Hepatocyte (in vitro differentiated cells): ENCODE measurements at regions not wholly inside any gene's neighbourhood (a gene's known extent, or its start where the extent isn't known, plus 50 kb on each side); places are given as distances from the start of the nearest gene placed in this dataset.

ENCODE experiments used
- DNase-seq: peaks from one replicate; pipeline ENCODE4 v3.0.0-alpha.2; 2016; ENCODE audit warnings: low spot score
- H2AFZ ChIP-seq: fragments of 200-600 bp; sonication (generic); 2 replicates; pipeline ENCODE4 v1.6.0; 2016; ENCODE audit warnings: antibody characterized with exemption, mild to moderate bottlenecking
- H3K27ac ChIP-seq: fragments of 200-600 bp; sonication (generic); 2 replicates; pipeline ENCODE4 v1.5.1; 2016; ENCODE audit warnings: mild to moderate bottlenecking
- H3K27me3 ChIP-seq: fragments of 200-600 bp; sonication (generic); 2 replicates; pipeline ENCODE4 v1.6.1; 2016
- H3K36me3 ChIP-seq: fragments of 200-600 bp; sonication (generic); replicated peaks from 2 replicates; pipeline ENCODE4 v1.5.1; 2016; ENCODE audit warnings: low read depth; ENCODE audit not compliant: insufficient read depth
- H3K4me1 ChIP-seq: fragments of 200-600 bp; sonication (generic); 2 replicates; pipeline ENCODE4 v1.5.1; 2016; ENCODE audit warnings: mild to moderate bottlenecking, moderate library complexity; ENCODE audit not compliant: insufficient read depth
- H3K4me2 ChIP-seq: fragments of 200-600 bp; sonication (generic); 2 replicates; pipeline ENCODE4 v1.6.0; 2016
- H3K4me3 ChIP-seq: fragments of 200-600 bp; sonication (generic); 2 replicates; pipeline ENCODE4 v1.5.1; 2016; ENCODE audit warnings: mild to moderate bottlenecking
- H3K79me2 ChIP-seq: fragments of 200-600 bp; sonication (generic); 2 replicates; pipeline ENCODE4 v1.6.0; 2017; ENCODE audit warnings: mild to moderate bottlenecking
- H3K9me2 ChIP-seq: fragments of 200-600 bp; sonication (generic); replicated peaks from 2 replicates; pipeline ENCODE4 v1.6.0; 2017; ENCODE audit warnings: mild to moderate bottlenecking; ENCODE audit not compliant: insufficient read depth
- H3K9me3 ChIP-seq: fragments of 200-600 bp; sonication (generic); 2 replicates; pipeline ENCODE4 v1.5.1; 2016; ENCODE audit warnings: low read depth, mild to moderate bottlenecking
- H4K20me1 ChIP-seq: fragments of 200-600 bp; sonication (generic); 2 replicates; pipeline ENCODE4 v1.6.0; 2016; ENCODE audit warnings: mild to moderate bottlenecking; ENCODE audit not compliant: insufficient read depth, poor library complexity, severe bottlenecking
- CTCF ChIP-seq: fragments of 200-600 bp; sonication (generic); IDR thresholded peaks from 2 replicates; pipeline ENCODE4 v1.5.1; 2016; ENCODE audit warnings: antibody characterized with exemption, mild to moderate bottlenecking; ENCODE audit not compliant: poor library complexity
- EZH2 ChIP-seq: fragments of 200-600 bp; sonication (generic); IDR thresholded peaks from 2 replicates; pipeline ENCODE4 v1.6.1; 2016; ENCODE audit warnings: antibody characterized with exemption, mild to moderate bottlenecking, borderline replicate concordance
- EZH2phosphoT487 ChIP-seq: fragments of 200-600 bp; sonication (generic); IDR thresholded peaks from one replicate; pipeline ENCODE4 v1.6.1; 2018; ENCODE audit warnings: antibody characterized with exemption, mild to moderate bottlenecking, low read depth, moderate library complexity; ENCODE audit not compliant: unreplicated experiment, severe bottlenecking
- WGBS: methylation state at CpG from one replicate; pipeline ENCODE4 v1.1.6; 2016; ENCODE audit warnings: low lambda C conversion rate; ENCODE audit errors: missing lambda C conversion rate; 5-methylcytosine and 5-hydroxymethylcytosine counted together

DNA sequence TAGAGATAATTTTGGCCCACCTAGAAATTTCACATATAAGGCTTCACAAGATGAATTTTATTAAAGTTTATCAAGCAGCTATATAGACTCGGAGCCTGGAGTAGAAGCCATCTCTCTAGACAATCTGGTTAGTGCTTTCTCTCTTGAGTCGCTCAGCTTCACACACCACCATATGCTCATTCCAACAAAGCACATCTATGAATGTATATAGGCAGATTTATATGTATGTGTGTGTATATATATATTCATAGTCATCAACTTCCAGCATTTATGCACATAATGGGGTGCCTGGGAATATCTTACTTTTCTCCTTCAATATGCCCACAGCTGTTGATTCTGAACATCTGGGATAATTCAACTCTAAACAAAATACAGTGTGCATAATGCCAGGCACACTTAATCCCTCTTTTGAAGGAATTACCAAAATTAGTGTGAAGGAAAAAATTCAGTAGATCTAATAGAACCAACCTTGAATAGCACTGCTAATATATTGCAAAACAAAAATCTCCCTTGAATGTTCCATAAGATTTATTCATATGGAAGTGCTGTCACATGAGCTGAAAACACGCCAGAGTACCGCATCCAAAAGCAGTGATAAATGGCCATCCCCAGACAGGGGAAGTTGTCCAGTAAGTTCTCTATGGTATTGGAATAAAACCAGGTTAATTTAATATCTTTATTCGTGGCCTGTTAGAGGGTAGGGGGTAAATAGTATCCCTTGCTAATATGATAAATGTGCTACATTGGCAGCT lies 56.0 kb upstream of the MOCS2 start:
- Histone ChIP-seq H3K4me1 (peaks cover 22% of the 10 kb centered on the region), H2AFZ (no peak overlapping the region), H3K27ac (no peak overlapping the region), H3K9me3 (no peaks in the 10 kb centered on the region), H3K4me2 (no peak overlapping the region), H3K27me3 (no peaks in the 10 kb centered on the region), H3K36me3 (no peaks in the 10 kb centered on the region), H3K9me2 (no peaks in the 10 kb centered on the region), H3K4me3 (no peak overlapping the region), H3K79me2 (no peaks in the 10 kb centered on the region), H4K20me1 (no peaks in the 10 kb centered on the region)
- TF ChIP-seq EZH2phosphoT487 (no peak), EZH2 (no peak), CTCF (no peak)
- WGBS = 86% methylated on average over 5 of the region's 5 CpGs
- no peak for DNase-seq

DNA sequence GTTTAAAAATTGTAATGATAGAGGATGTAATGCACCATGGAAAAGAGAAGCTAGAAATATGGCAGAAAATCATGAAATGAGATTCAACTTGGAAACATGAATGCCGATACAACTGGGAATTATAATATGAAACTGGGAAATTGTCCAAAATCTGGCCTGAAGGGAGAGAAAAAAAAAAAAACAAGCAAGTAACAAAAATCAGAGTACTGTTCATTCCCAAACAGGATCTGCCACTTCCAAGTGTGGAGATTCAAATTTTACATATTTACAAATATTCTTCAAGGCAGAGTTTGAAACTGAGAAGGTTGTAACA lies 56.6 kb upstream of the MOCS2 start:
- no peak overlapping the region for H3K4me2 ChIP-seq
- H3K36me3 ChIP-seq = no peaks in the 10 kb centered on the region
- H3K4me3 ChIP-seq = no peak overlapping the region
- no peak overlapping the region for H3K27ac ChIP-seq
- no peaks in the 10 kb centered on the region for H4K20me1 ChIP-seq
- peaks cover 22% of the 10 kb centered on the region for H3K4me1 ChIP-seq
- no peaks in the 10 kb centered on the region for H3K9me3 ChIP-seq
- no peaks in the 10 kb centered on the region for H3K9me2 ChIP-seq
- TF ChIP-seq EZH2phosphoT487 = no peak
- TF ChIP-seq CTCF = no peak
- TF ChIP-seq EZH2 = no peak
- no peaks in the 10 kb centered on the region for H3K27me3 ChIP-seq
- no peak for DNase-seq
- no peak overlapping the region for H2AFZ ChIP-seq
- no peaks in the 10 kb centered on the region for H3K79me2 ChIP-seq
- WGBS = 77% methylated on average over 1 of the region's 1 CpG

DNA sequence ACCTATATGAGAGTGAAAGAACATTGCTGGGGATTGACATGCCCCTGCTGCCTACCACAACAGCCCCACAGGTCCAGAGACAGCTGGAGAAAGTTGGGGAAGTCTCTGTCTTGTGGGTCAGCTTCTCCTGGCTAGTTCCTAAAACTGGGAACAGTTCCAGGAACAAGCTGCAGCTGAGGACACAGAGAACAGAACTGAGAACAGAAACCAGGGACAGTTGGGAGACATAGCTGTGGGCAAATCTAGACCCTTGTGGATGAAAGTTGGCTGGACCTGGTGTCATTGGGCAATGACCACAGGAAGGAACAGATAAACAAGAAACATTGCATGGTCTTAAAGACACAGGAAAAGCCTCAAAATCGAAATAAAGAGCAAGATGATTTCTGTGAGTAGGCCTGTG lies 58.3 kb upstream of the MOCS2 start:
- H3K9me3 ChIP-seq = no peaks in the 10 kb centered on the region
- no peaks in the 10 kb centered on the region for H3K9me2 ChIP-seq
- DNase-seq = no peak
- no peak overlapping the region for H3K27ac ChIP-seq
- no peaks in the 10 kb centered on the region for H3K27me3 ChIP-seq
- no peaks in the 10 kb centered on the region for H4K20me1 ChIP-seq
- H3K4me3 ChIP-seq = no peak overlapping the region
- peaks cover 22% of the 10 kb centered on the region for H3K4me1 ChIP-seq
- no peak overlapping the region for H3K4me2 ChIP-seq
- H3K79me2 ChIP-seq = no peaks in the 10 kb centered on the region
- TF ChIP-seq EZH2 (no peak), CTCF (no peak), EZH2phosphoT487 (no peak)
- WGBS = 79% methylated on average over 1 of the region's 1 CpG
- no peaks in the 10 kb centered on the region for H3K36me3 ChIP-seq
- H2AFZ ChIP-seq = no peak overlapping the region

DNA sequence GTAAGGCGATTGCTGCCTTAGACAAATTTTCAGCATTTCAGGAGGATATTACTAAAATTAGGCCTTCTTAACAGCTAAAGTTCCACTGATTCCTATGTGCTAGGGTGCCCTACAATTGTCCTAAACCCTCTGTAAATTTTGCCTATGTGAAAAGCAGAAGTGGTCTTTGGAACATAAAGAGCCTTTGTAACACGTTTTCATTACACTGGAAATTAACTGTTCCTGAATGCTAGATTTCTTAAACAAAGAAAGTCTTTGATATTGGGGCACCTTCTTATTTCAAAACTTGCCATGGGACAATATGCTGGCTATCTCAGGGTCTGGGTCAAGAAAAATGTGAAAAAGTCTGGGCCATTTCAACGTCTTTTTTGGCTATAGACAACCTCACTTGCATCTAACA lies 60.4 kb upstream of the MOCS2 start:
- 78% methylated on average over 3 of the region's 3 CpGs for WGBS
- H3K4me2 ChIP-seq = no peak overlapping the region
- DNase-seq = no peak
- no peaks in the 10 kb centered on the region for H4K20me1 ChIP-seq
- H3K4me3 ChIP-seq = no peak overlapping the region
- H3K9me3 ChIP-seq = no peaks in the 10 kb centered on the region
- H3K27ac ChIP-seq = no peak overlapping the region
- H3K36me3 ChIP-seq = no peaks in the 10 kb centered on the region
- no peaks in the 10 kb centered on the region for H3K9me2 ChIP-seq
- peaks cover 13% of the 10 kb centered on the region for H3K4me1 ChIP-seq
- H2AFZ ChIP-seq = no peak overlapping the region
- no peaks in the 10 kb centered on the region for H3K27me3 ChIP-seq
- no peaks in the 10 kb centered on the region for H3K79me2 ChIP-seq
- TF ChIP-seq EZH2 (no peak), CTCF (no peak), EZH2phosphoT487 (no peak)
